ENCODE measurements at regions not wholly inside any gene's neighbourhood (a gene's known extent, or its start where the extent isn't known, plus 50 kb on each side); places are given as distances from the start of the nearest gene placed in this dataset.

DNA sequence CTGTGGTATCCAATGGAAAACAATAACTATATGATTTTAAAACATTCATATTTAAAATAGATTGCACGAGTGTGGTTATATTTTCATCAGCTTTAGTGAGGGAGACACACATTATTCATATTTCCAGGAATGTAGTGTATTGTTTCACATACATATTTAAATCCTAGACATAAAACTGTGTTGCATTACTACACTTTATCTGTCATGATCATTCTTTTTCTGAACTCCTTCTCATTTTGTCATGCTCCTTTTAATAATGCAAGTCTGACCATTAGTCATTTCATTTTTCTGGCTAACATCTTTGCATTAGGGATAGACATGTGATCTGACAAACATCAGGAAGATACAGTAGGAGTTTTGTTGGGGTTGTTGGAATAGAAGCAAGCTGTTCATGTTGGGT is 1382.7 kb downstream of the PCDH7 start:
- DNase-seq (ENCODE audit: extremely low read depth in 1 of 2, low read depth in 1 of 2) = no peak

- no peak for DNase-seq (ENCODE audit: extremely low read depth in 1 of 2, low read depth in 1 of 2)
Observed at GRCh38 chr4:32106767-32107166, 1386.6 kb downstream of the PCDH7 start.

- DNase-seq (ENCODE audit: extremely low read depth in 1 of 2, low read depth in 1 of 2) = no peak
Observed at GRCh38 chr4:32112891-32113290, 1392.7 kb downstream of the PCDH7 start.

DNA sequence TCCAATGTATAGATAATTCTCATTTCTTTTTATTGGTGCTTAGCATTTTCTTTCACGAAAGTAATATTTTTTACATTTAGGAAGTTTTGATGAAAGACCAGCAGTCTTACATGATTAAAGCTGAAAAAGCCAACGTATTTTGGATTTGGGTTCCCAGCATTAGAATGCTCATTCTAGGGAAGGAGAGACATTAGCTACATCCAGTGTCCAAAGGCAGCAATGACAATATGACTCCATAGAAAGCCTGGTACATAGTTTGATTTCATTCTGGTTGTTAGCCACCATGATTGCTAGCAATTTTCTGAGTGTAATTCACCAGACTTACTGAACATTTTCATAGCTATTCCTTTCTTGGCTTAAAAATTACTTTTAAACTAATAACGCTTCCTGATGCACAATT is 1397.5 kb downstream of the PCDH7 start:
- DNase-seq (ENCODE audit: extremely low read depth in 1 of 2, low read depth in 1 of 2) = no peak

DNA sequence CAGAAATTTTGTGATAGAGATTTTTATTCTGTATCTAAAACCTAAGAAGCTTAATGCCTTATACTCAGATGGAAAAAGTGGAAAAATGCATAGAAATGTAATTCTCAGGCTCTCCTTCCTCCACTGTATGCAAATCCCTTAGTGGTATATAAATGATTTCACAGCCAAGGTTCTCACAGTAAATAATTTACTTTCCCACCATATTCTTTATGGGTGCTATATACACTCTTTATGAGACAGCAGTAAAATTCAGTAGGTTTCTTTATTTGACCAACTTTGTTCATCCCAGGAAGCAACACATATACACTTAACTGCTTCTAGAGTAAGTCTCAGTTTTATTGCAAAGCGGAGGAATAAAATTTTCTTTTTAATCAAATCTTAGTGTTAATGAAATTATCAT is 1399.7 kb downstream of the PCDH7 start:
- no peak for DNase-seq (ENCODE audit: extremely low read depth in 1 of 2, low read depth in 1 of 2)

GRCh38 chr4:32128549-32128948 is 1408.4 kb downstream of the PCDH7 start:
- DNase-seq (ENCODE audit: extremely low read depth in 1 of 2, low read depth in 1 of 2) = no peak

- no peak for DNase-seq (ENCODE audit: extremely low read depth in 1 of 2, low read depth in 1 of 2)
Observed at GRCh38 chr4:32129967-32130366, 1409.8 kb downstream of the PCDH7 start.

GRCh38 chr4:32133141-32133540 is 1413.0 kb downstream of the PCDH7 start:
- no peak for DNase-seq (ENCODE audit: extremely low read depth in 1 of 2, low read depth in 1 of 2)

GRCh38 chr4:32133734-32134133 is 1413.6 kb downstream of the PCDH7 start:
- no peak for DNase-seq (ENCODE audit: extremely low read depth in 1 of 2, low read depth in 1 of 2)

GRCh38 chr4:32135642-32136041 is 1415.5 kb downstream of the PCDH7 start:
- no peak for DNase-seq (ENCODE audit: extremely low read depth in 1 of 2, low read depth in 1 of 2)

DNA sequence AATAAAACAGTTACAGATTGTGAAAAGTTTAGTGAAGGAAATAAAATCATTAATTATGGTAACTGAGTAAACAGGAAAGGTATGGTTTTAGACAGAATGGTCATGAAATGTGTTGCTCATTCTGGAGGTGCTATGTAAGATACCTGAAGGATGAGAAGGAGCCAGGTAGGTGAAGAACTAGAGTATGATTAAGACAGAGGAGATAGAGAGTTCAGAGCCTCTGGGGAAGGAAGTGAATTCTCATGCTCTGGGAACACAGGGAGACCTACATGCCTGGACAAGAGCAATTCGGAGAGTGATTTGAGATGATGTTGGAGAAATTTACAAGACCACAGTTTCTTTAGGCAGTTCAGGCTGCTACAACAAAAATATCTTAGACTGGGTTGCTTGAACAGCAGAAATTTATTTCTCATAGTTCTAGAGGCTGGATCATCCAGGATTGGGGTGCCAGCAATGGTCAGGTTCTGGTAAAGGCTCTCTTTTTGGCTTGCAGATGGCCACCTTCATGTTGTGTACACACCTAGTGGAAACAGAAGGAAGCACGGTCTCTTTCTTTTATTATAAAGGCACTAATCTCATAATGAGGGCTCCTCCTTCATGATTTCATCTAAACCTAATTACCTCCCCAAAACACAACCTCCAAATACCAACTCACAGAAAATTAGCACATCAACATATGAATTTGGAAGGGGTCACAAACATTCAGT is 1416.1 kb downstream of the PCDH7 start:
- no peak for DNase-seq (ENCODE audit: extremely low read depth in 1 of 2, low read depth in 1 of 2)

DNA sequence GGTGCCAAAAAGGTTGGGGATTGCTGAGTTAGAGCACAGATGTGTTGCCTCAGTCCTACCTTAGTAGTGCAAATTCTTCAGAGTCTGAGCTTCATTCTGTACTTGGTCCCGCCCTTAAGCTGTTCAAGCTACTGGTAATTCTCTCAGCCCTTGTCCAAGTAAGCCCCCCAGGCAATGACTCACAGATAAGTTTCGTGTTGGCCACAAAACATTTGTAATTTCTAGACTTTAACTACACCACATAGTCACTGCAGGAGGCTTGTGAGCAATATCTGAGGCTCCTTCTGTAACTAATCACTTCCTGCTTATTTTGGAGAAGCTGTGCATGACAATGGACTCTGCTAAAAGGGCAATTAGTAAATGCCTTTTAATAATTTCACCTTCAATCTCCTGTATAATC is 1420.5 kb downstream of the PCDH7 start:
- no peak for DNase-seq (ENCODE audit: extremely low read depth in 1 of 2, low read depth in 1 of 2)

- DNase-seq (ENCODE audit: extremely low read depth in 1 of 2, low read depth in 1 of 2) = no peak
Observed at GRCh38 chr4:32142075-32142474, 1421.9 kb downstream of the PCDH7 start.

DNA sequence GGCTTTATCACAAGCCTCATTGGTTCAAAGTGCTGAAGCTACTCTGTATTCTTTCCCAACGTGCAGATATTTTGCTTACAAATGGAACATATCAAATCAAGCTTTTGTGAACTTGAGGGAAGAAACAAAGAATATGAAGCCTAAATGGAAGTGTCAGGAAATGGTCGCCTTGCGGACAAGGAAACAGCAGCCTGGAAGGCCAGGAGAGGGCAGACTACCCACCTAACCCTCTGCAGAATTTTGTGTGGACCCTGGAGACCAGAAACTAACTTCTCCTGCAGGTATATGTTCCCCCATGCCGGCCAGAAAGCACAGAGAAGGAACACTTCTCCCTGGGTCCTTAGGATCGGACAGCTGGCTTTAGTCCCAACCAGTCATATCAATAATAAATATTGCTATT is 1425.8 kb downstream of the PCDH7 start:
- DNase-seq (ENCODE audit: extremely low read depth in 1 of 2, low read depth in 1 of 2) = no peak

GRCh38 chr4:32147446-32148085 is 1427.4 kb downstream of the PCDH7 start:
- no peak for DNase-seq (ENCODE audit: extremely low read depth in 1 of 2, low read depth in 1 of 2)

DNA sequence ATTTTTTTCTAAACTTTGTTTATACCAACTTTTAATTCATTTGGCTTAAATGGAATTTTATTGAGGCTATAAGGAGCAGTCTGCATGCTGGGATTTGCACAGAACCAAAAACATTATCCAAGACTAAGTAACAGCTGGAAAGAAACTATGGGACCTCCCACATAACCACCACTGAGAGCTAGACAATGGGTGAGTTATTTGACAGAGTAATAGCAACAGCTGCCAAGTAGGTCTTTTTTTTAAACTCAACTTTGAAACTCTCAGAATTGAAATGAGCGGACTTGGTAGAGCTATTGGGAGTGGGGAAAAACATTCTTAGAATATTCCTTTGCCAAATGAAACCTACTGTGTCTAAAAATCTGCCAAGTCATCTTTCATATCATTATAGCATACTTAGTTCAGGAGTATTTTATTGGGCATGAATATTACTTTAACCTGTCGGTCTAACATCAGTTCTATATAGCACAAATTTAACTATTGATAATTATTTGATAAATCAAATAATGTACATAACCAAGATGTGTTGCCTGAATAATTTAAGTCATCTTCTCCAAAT is 1428.0 kb downstream of the PCDH7 start:
- no peak for DNase-seq (ENCODE audit: extremely low read depth in 1 of 2, low read depth in 1 of 2)

- DNase-seq (ENCODE audit: extremely low read depth in 1 of 2, low read depth in 1 of 2) = no peak
Observed at GRCh38 chr4:32158961-32159360, 1438.8 kb downstream of the PCDH7 start.

DNA sequence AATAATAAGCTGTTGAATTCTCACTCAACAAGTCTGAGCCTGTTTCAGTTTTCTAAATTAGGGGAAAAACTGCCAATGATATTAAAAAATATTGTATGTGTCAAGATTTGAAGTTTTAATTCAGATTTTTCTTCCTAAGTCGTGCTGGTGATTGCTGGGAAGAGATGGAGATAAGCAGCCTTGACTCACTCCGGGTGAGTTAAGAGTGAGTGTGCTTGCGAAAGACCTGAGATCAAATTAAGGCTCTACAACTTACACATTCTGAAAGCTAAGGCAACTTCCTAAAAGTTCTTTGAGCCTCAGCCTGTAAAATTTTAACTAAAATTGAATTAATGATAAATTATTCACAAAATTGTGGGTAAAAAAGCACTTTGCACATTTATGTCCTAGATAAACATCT is 1441.2 kb downstream of the PCDH7 start:
- no peak for DNase-seq (ENCODE audit: extremely low read depth in 1 of 2, low read depth in 1 of 2)

GRCh38 chr4:32163125-32163524 is 1443.0 kb downstream of the PCDH7 start:
- no peak for DNase-seq (ENCODE audit: extremely low read depth in 1 of 2, low read depth in 1 of 2)

DNA sequence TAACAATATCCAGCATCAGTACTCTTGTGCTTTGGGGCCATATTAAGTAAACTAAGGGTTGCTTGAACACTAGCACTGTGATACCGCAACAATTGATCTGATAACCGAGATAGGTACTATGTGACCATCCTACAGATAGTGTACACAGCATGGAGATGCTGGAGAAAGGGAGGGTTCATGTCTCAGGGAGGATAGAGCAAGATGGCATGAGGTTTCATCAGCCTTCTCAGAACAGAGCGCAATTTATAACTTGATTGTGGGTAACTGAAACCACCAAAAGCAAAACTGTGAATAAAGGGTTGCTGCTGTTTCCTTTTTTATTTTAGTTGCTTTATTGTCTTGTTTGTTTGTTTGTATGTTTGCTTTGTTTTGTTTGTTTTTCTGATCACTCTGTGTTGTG is 1449.7 kb downstream of the PCDH7 start:
- no peak for DNase-seq (ENCODE audit: extremely low read depth in 1 of 2, low read depth in 1 of 2)

DNA sequence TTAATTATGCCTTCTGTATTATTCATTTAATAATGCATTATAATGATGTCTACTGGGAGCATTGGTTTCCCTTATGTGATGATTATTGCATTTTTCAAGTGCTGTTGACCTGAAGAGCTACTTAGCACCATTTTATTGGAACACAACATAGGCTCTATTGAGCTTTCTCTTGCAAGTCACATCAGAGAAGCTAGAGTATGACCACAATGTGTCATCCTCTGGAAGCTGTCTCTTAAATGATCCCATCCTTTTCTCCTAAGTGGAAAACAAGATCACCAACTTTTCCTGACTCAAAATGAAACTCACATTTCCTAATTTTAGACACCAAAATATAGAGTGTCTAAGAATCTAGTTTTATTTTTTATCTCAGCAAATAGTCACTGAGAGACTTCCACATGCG is 1451.9 kb downstream of the PCDH7 start:
- DNase-seq (ENCODE audit: extremely low read depth in 1 of 2, low read depth in 1 of 2) = no peak

DNA sequence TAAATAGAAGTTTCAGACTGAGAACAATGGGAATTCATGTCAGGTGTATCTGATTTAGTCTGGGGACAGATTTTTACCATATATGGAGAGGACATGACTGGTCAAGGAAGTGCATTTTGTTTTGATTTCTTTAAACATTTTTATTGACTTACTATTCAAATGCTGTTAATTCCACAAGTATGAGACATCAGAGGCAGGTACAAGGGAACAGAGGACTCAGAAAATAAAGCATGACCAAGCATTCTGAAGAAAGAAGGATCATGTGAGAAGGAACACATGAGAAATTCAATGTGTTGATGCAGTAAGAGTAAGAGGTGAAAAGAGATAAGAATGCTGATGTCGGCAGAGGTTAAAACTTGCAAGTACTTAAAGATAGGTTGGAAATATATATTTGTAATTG is 1452.6 kb downstream of the PCDH7 start:
- DNase-seq (ENCODE audit: extremely low read depth in 1 of 2, low read depth in 1 of 2) = no peak

DNA sequence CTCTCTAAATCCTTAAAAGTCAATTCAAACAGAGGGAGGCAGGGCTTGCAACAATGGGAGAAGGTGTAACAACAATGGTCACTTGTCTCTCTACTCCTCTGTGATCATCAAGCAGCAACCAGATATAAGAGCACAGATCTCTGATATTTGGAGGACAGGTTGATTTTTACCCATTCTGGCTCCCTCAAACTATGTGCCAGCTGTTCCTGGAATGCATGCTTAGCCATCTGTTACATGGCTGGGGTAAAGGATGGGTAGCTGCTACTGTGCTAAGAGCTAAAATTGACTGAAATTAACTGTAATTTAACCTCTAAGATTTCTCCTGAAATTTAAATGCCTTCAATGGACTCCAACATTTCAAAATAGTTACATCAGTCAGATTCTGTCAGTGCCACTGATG is 1459.9 kb downstream of the PCDH7 start:
- no peak for DNase-seq (ENCODE audit: extremely low read depth in 1 of 2, low read depth in 1 of 2)

Data from stimulated activated CD8-positive, alpha-beta memory T cell treated with anti-CD3 and anti-CD28 coated beads, Interleukin-7, amount 100 ng/mL, for 48 hours (primary cell).